Mucosa of descending colon (tissue), 3 donors: ENCODE measurements at regions not wholly inside any gene's neighbourhood (a gene's known extent, or its start where the extent isn't known, plus 50 kb on each side); places are given as distances from the start of the nearest gene placed in this dataset.

ENCODE experiments used
- ATAC-seq: fragments of 200-7000 bp; cut with Tn5 transposase; one replicate; pipeline ENCODE4 v1.9.1; 2020; ENCODE audit warnings: mild to moderate bottlenecking, moderate library complexity
- DNase-seq, 3 donors: peaks; one replicate each; pipeline ENCODE4 v3.0.0-alpha.2; 2020
- H3K36me3 ChIP-seq: fragments of 200-600 bp; one replicate; pipeline ENCODE4 v1.8.0; 2021; ENCODE audit warnings: low read depth, mild to moderate bottlenecking
- H3K4me1 ChIP-seq: fragments of 200-600 bp; one replicate; pipeline ENCODE4 v1.8.0; 2021; ENCODE audit warnings: low read depth, mild to moderate bottlenecking
- H3K4me3 ChIP-seq: fragments of 200-600 bp; one replicate; pipeline ENCODE4 v1.8.0; 2021; ENCODE audit warnings: mild to moderate bottlenecking
- H3K9me3 ChIP-seq: fragments of 200-600 bp; one replicate; pipeline ENCODE4 v1.8.0; 2021; ENCODE audit warnings: mild to moderate bottlenecking
- intact Hi-C, 2 donors: fragments of 100-400 bp; cut with DNase I in 1 of 2; cut with micrococcal nuclease in 1 of 2; formaldehyde crosslinking; loops; one replicate each; pipeline versions ENCODE4 v1.11.0 to v1.11.1; 2022; cut with DNase I, micrococcal nuclease
- TF ChIP-seq, protein P1 (sequence below): fragments of 200-600 bp; IDR thresholded peaks from one replicate; pipeline ENCODE4 v1.8.0; 2022; ENCODE audit warnings: antibody characterized with exemption, mild to moderate bottlenecking
- donor health status: DM: no; HTN: no; CAD: no; lungs with moderate emphysema.
- donor health status: DM: no; HTN: no; CAD: no.
- donor health status: DM: no; HTN: yes; CAD: no.

DNA sequence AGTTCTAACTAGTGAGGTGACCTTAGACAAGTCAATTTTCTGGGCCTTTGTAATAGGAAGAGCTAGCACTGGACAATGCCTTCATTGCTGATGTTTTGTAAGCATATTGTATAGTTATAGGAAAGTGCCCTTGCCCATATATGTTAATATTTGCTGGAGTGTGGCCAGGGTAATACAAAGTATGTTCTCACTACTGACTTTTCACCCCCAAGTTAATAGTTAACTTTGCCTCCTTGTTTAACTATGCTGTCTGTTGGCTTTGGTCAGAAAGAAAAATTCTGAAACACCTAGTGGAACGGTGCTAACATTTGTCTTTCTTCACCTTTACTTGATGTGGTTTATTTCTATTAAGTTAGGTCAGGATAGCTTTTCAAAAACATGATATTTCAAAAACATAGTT is 287.4 kb upstream of the CTNNB1 start:
- TF ChIP-seq, protein P1, sequence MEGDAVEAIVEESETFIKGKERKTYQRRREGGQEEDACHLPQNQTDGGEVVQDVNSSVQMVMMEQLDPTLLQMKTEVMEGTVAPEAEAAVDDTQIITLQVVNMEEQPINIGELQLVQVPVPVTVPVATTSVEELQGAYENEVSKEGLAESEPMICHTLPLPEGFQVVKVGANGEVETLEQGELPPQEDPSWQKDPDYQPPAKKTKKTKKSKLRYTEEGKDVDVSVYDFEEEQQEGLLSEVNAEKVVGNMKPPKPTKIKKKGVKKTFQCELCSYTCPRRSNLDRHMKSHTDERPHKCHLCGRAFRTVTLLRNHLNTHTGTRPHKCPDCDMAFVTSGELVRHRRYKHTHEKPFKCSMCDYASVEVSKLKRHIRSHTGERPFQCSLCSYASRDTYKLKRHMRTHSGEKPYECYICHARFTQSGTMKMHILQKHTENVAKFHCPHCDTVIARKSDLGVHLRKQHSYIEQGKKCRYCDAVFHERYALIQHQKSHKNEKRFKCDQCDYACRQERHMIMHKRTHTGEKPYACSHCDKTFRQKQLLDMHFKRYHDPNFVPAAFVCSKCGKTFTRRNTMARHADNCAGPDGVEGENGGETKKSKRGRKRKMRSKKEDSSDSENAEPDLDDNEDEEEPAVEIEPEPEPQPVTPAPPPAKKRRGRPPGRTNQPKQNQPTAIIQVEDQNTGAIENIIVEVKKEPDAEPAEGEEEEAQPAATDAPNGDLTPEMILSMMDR: no peak
- no peaks in the 10 kb centered on the region for H3K9me3 ChIP-seq
- peak; percentile 96 for ATAC-seq
- no peaks in the 10 kb centered on the region for H3K36me3 ChIP-seq
- intact Hi-C loops: no loop called here
- peak in 1 of 3 donors; percentile 74 for DNase-seq
- no peak overlapping the region for H3K4me3 ChIP-seq
- peaks cover 8% of the 10 kb centered on the region for H3K4me1 ChIP-seq

DNA sequence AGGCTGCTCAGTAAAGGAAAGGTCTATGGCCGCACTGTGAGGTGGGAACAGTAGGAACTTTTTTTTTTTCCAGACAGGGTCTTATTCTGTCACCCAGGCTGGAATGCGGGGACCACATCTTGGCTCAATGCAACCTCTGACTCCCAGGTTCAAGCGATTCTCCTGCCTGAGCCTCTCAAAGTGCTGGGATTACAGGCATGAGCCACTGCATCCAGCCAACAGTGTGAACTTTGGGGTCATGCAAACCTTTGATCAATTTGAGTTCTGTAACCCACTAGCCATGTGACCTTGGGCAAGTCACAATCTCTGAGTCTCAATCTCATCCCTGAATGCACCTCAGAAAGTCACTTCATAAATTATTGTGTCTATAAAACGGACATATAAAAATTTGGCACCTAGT is 286.8 kb upstream of the CTNNB1 start:
- intact Hi-C loops: no loop called here
- H3K4me3 ChIP-seq: no peak overlapping the region
- DNase-seq (no peak), ATAC-seq (no peak)
- no peaks in the 10 kb centered on the region for H3K9me3 ChIP-seq
- TF ChIP-seq, protein P1: no peak
- H3K4me1 ChIP-seq: peaks cover 8% of the 10 kb centered on the region
- no peaks in the 10 kb centered on the region for H3K36me3 ChIP-seq

DNA sequence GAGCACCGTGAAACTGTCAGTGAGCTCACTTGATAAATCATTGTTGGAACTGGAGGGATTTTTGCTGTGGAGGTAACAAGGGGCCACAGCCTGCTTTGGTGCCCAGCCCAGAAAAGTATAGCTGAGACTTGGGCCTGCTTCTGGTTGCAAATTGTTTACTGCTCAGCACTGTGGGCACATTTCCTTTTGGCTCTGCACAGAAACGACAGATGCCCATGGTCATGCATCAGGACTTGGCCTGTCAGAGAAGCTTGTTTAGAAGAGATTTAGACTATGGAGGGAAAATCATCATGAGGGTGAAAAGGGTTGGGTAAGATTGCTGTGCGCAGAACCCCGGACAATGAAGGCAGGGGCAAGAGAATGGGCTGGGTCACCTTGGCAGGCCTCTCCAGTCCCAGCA is 286.1 kb upstream of the CTNNB1 start:
- ATAC-seq (no peak), DNase-seq (no peak)
- Histone ChIP-seq H3K4me1 (peaks cover 8% of the 10 kb centered on the region), H3K4me3 (no peak overlapping the region), H3K9me3 (no peaks in the 10 kb centered on the region), H3K36me3 (no peaks in the 10 kb centered on the region)
- intact Hi-C loops: no loop called here
- TF ChIP-seq, protein P1: no peak

DNA sequence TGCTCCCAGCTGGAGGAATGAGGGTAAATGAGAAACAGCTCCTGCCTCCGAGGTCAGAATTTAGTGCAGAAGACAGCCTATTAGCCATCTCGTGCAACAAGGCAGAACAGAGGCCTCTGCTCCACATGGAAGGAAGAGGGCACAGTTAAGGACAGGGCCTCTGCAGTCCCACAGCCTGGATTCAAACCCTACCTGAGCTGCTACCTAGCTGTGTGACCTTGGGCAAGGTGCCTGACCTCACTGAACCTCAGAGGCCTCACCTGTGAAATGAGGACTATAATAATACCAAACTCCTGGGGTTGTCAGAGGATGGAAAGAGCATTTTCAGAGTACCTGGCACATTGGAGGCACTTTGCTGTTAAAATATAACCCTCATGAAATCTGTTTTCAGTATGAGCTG is 285.7 kb upstream of the CTNNB1 start:
- Histone ChIP-seq H3K9me3 (no peaks in the 10 kb centered on the region), H3K4me3 (no peak overlapping the region), H3K36me3 (no peaks in the 10 kb centered on the region), H3K4me1 (peaks cover 8% of the 10 kb centered on the region)
- DNase-seq (no peak), ATAC-seq (no peak)
- intact Hi-C loops: no loop called here
- TF ChIP-seq, protein P1: no peak

DNA sequence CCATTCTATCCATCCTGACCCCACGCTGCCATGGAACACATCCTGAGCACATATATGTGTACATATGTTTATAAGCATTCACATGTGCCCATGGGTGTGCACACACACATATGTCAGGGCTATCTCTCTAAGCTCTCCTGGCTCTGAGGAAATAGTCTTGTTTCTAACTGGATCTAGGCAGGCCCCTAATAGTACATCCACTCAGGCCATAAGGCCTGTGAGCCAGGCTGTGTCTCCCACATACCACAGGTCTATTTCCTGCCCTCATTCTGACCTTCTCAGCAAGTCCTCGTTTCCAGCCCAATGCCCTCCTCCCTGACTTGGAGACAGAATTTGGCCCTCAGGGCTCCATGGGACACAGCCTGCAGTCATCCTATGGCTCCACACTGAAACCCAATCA is 284.8 kb upstream of the CTNNB1 start:
- TF ChIP-seq, protein P1: no peak
- no peak overlapping the region for H3K4me3 ChIP-seq
- intact Hi-C loops: no loop called here
- ATAC-seq: no peak
- no peak for DNase-seq
- no peaks in the 10 kb centered on the region for H3K9me3 ChIP-seq
- H3K36me3 ChIP-seq: no peaks in the 10 kb centered on the region
- H3K4me1 ChIP-seq: peaks cover 8% of the 10 kb centered on the region

DNA sequence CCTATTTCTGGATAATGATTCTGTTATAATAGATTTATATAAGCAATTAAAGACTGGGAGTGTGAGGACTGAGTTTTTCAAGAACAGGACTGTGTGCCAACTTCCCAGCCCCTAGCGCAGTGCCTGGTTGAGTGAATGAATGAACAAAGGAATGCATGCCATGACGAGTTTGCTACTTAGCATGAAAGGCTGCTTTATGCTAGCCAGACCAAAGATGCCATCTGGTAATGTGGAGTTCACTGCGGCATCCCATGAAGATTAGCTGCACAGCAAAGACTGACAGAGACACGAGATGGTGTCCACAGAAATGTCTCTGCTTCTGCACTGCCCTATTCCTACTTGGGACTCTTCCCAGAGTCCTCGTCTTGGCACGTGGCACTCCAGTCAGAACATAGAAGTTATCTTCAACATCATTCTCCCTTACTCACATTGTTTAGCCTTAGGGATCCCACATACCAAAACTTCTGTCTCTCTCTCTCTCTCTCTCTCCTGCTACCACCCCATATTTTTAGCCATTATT is 283.9 kb upstream of the CTNNB1 start:
- ATAC-seq (no peak), DNase-seq (no peak)
- Histone ChIP-seq H3K9me3 (no peaks in the 10 kb centered on the region), H3K36me3 (no peaks in the 10 kb centered on the region), H3K4me1 (peaks cover 8% of the 10 kb centered on the region), H3K4me3 (no peak overlapping the region)
- TF ChIP-seq, protein P1: no peak
- intact Hi-C loops: no loop called here
